GM13977 (cell line): ENCODE measurements at regions not wholly inside any gene's neighbourhood (a gene's known extent, or its start where the extent isn't known, plus 50 kb on each side); places are given as distances from the start of the nearest gene placed in this dataset.

ENCODE experiments used
- DNase-seq: peaks from one replicate; pipeline ENCODE4 v3.0.0; 2012; ENCODE audit warnings: low spot score
- CTCF ChIP-seq: IDR thresholded peaks from 2 replicates; pipeline ENCODE4 v1.5.1; 2012; ENCODE audit warnings: mild to moderate bottlenecking, control low read depth; ENCODE audit not compliant: insufficient read depth; ENCODE audit errors: extremely low read depth, missing control alignments
- in situ Hi-C: fragments of 300-500 bp; cut with MboI; formaldehyde crosslinking; loops from one replicate; pipeline ENCODE4 v1.12.0; 2022; ENCODE audit warnings: low sequenced_read_pairs, low pct_unique_long_range_greater_than_20kb, mixed read lengths, inconsistent platforms; ENCODE audit not compliant: unreplicated experiment

- no peak for TF ChIP-seq CTCF
- in situ Hi-C loops = no loop called here
- DNase-seq = no peak
Measured at GRCh38 chr7:12475362-12476063, 71.8 kb upstream of the VWDE start.

GRCh38 chr7:12477620-12478019 lies 74.0 kb upstream of the VWDE start:
- no peak for TF ChIP-seq CTCF
- in situ Hi-C loops = no loop called here
- no peak for DNase-seq

- in situ Hi-C loops = no loop called here
- no peak for TF ChIP-seq CTCF
- DNase-seq = no peak
Measured at GRCh38 chr7:12481722-12482121, 78.1 kb upstream of the VWDE start.

- no peak for DNase-seq
- in situ Hi-C loops = no loop called here
- TF ChIP-seq CTCF = no peak
Measured at GRCh38 chr7:12485845-12486244, 82.2 kb upstream of the VWDE start.

GRCh38 chr7:12488341-12488740 lies 82.2 kb upstream of the SCIN start:
- in situ Hi-C loops = no loop called here
- DNase-seq = no peak
- no peak for TF ChIP-seq CTCF

GRCh38 chr7:12490107-12490688 lies 80.3 kb upstream of the SCIN start:
- in situ Hi-C loops = no loop called here
- TF ChIP-seq CTCF = peak; percentile 48
- peak; percentile 21 for DNase-seq
